Right cardiac atrium (tissue), 5 donors: ENCODE measurements at regions not wholly inside any gene's neighbourhood (a gene's known extent, or its start where the extent isn't known, plus 50 kb on each side); places are given as distances from the start of the nearest gene placed in this dataset.

Source experiments
- ATAC-seq, 2 donors: fragments of 200-7000 bp; cut with Tn5 transposase; one replicate each; pipeline versions ENCODE4 v1.8.0 to v1.9.1; 2020; ENCODE audit warnings: moderate library complexity in 2 of 2, mild to moderate bottlenecking in 1 of 2
- DNase-seq, 3 donors: peaks; one replicate each; pipeline ENCODE4 v3.0.0-alpha.2; 2020
- H3K27ac ChIP-seq: one replicate; pipeline ENCODE4 v1.5.1; 2013; ENCODE audit warnings: mild to moderate bottlenecking, low read length, control low read depth, moderate library complexity
- H3K27me3 ChIP-seq: one replicate; pipeline ENCODE4 v1.6.1; 2013; ENCODE audit not compliant: control insufficient read depth, insufficient read depth
- H3K4me1 ChIP-seq: one replicate; pipeline ENCODE4 v1.6.1; 2013; ENCODE audit warnings: low read length; ENCODE audit not compliant: control insufficient read depth, insufficient read depth
- H3K4me3 ChIP-seq: one replicate; pipeline ENCODE4 v1.5.1; 2013; ENCODE audit warnings: low read length, control low read depth
- H3K9me3 ChIP-seq: one replicate; pipeline ENCODE4 v1.6.1; 2013; ENCODE audit warnings: low read length; ENCODE audit not compliant: control insufficient read depth
- WGBS: extraction: QIAGEN DNeasy Blood & Tissue Kit; methylation state at CpG from one replicate; pipeline ENCODE4 v1.1.7; 2013; 5-methylcytosine and 5-hydroxymethylcytosine counted together
- intact Hi-C, 4 donors: fragments of 100-400 bp; cut with DNase I; formaldehyde crosslinking; loops; one replicate each; pipeline versions ENCODE4 v1.11.0 to v1.14.0; 2022 to 2023
- donor health status: healthy with polysubstance abuse.
- donor health status: DM: no; HTN: yes; CAD: no.
- donor health status: DM: no; HTN: no; CAD: no.
- donor health status: DM: no; HTN: yes; CAD: no; lungs with severe emphysema.
- donor health status: DM: yes; HTN: yes; CAD: no.

GRCh38 chr12:34190054-34190453 lies 167.8 kb downstream of the ALG10 start:
- 85% methylated on average over 1 of the region's 1 CpG for WGBS
- no peak overlapping the region for H3K27ac ChIP-seq
- H3K4me3 ChIP-seq: no peak overlapping the region
- H3K9me3 ChIP-seq: no peaks in the 10 kb centered on the region
- intact Hi-C loops: no loop called here
- ATAC-seq (no peak), DNase-seq (no peak)
- H3K27me3 ChIP-seq: no peaks in the 10 kb centered on the region
- H3K4me1 ChIP-seq: no peaks in the 10 kb centered on the region

- ATAC-seq: no peak
- intact Hi-C loops: no loop called here
- no peak overlapping the region for H3K27ac ChIP-seq
These were observed 176.6 kb downstream of the ALG10 start for GRCh38 chr12:34198924-34199323.

GRCh38 chr12:34203866-34204620 lies 181.7 kb downstream of the ALG10 start:
- WGBS: 81% methylated on average over 27 of the region's 27 CpGs
- no peak for ATAC-seq

More at GRCh38 chr12:34198924-34199323, 176.6 kb downstream of the ALG10 start:
- Histone ChIP-seq H3K4me1 (no peaks in the 10 kb centered on the region), H3K9me3 (no peaks in the 10 kb centered on the region), H3K4me3 (no peak overlapping the region), H3K27me3 (no peaks in the 10 kb centered on the region)
- WGBS: 59% methylated on average over 7 of the region's 7 CpGs
- no peak for DNase-seq

GRCh38 chr12:34204830-34205285 lies 182.6 kb downstream of the ALG10 start:
- Histone ChIP-seq H3K4me1 (no peaks in the 10 kb centered on the region), H3K27ac (no peak overlapping the region), H3K4me3 (no peak overlapping the region), H3K27me3 (no peaks in the 10 kb centered on the region), H3K9me3 (no peaks in the 10 kb centered on the region)
- ATAC-seq: peak in 1 of 2 donors; percentile 13
- no peak for DNase-seq
- WGBS: 75% methylated on average over 12 of the region's 12 CpGs
- intact Hi-C loops: no loop called here

More at GRCh38 chr12:34203866-34204620, 181.7 kb downstream of the ALG10 start:
- no peak for DNase-seq
- no peaks in the 10 kb centered on the region for H3K27me3 ChIP-seq
- no peaks in the 10 kb centered on the region for H3K9me3 ChIP-seq
- H3K27ac ChIP-seq: no peak overlapping the region
- no peak overlapping the region for H3K4me3 ChIP-seq
- intact Hi-C loops: no loop called here
- no peaks in the 10 kb centered on the region for H3K4me1 ChIP-seq

- Histone ChIP-seq H3K27ac (no peak overlapping the region), H3K4me3 (no peak overlapping the region), H3K27me3 (no peaks in the 10 kb centered on the region), H3K9me3 (no peaks in the 10 kb centered on the region), H3K4me1 (no peaks in the 10 kb centered on the region)
- intact Hi-C loops: no loop called here
- DNase-seq (no peak), ATAC-seq (peak in 1 of 2 donors; percentile 30)
- 91% methylated on average over 24 of the region's 24 CpGs for WGBS
These were observed 183.1 kb downstream of the ALG10 start for GRCh38 chr12:34205401-34205800.

GRCh38 chr12:34206061-34206785 lies 183.9 kb downstream of the ALG10 start:
- no peak overlapping the region for H3K4me3 ChIP-seq
- 74% methylated on average over 18 of the region's 18 CpGs for WGBS

GRCh38 chr12:34207858-34208257 lies 185.6 kb downstream of the ALG10 start:
- H3K27me3 ChIP-seq: no peaks in the 10 kb centered on the region
- no peak overlapping the region for H3K4me3 ChIP-seq
- ATAC-seq: no peak
- H3K27ac ChIP-seq: no peak overlapping the region
- 91% methylated on average over 11 of the region's 11 CpGs for WGBS
- intact Hi-C loops: no loop called here
- H3K4me1 ChIP-seq: no peaks in the 10 kb centered on the region
- H3K9me3 ChIP-seq: no peaks in the 10 kb centered on the region
- no peak for DNase-seq

More at GRCh38 chr12:34206061-34206785, 183.9 kb downstream of the ALG10 start:
- intact Hi-C loops: no loop called here
- DNase-seq: no peak
- no peak overlapping the region for H3K27ac ChIP-seq
- H3K27me3 ChIP-seq: no peaks in the 10 kb centered on the region
- no peaks in the 10 kb centered on the region for H3K9me3 ChIP-seq
- no peak for ATAC-seq
- no peaks in the 10 kb centered on the region for H3K4me1 ChIP-seq

- Histone ChIP-seq H3K27me3 (no peaks in the 10 kb centered on the region), H3K4me3 (no peak overlapping the region), H3K9me3 (no peaks in the 10 kb centered on the region), H3K4me1 (no peaks in the 10 kb centered on the region), H3K27ac (no peak overlapping the region)
- WGBS: 79% methylated on average over 41 of the region's 41 CpGs
- DNase-seq (no peak), ATAC-seq (no peak)
- intact Hi-C loops: no loop called here
These were observed 186.3 kb downstream of the ALG10 start for GRCh38 chr12:34208331-34209258.

GRCh38 chr12:34209259-34209835 lies 187.1 kb downstream of the ALG10 start:
- ATAC-seq (no peak), DNase-seq (no peak)
- no peak overlapping the region for H3K27ac ChIP-seq
- 82% methylated on average over 22 of the region's 22 CpGs for WGBS
- intact Hi-C loops: no loop called here
- H3K9me3 ChIP-seq: no peaks in the 10 kb centered on the region
- no peaks in the 10 kb centered on the region for H3K27me3 ChIP-seq
- H3K4me3 ChIP-seq: no peak overlapping the region
- H3K4me1 ChIP-seq: no peaks in the 10 kb centered on the region

- no peak for DNase-seq
- intact Hi-C loops: loop anchor here in 2 of 4 donors (10.0 kb wide), 2 partner anchors 85 to 175 kb away; no protein-coding TSS in a partner anchor
These were observed 187.9 kb downstream of the ALG10 start for GRCh38 chr12:34210183-34210582.

More at GRCh38 chr12:34210183-34210582, 187.9 kb downstream of the ALG10 start:
- Histone ChIP-seq H3K4me1 (no peaks in the 10 kb centered on the region), H3K27me3 (no peaks in the 10 kb centered on the region), H3K9me3 (no peaks in the 10 kb centered on the region), H3K27ac (no peak overlapping the region), H3K4me3 (no peak overlapping the region)
- WGBS: 78% methylated on average over 14 of the region's 14 CpGs
- ATAC-seq: no peak
